Fibroblast of pulmonary artery (primary cell): ENCODE measurements at regions not wholly inside any gene's neighbourhood (a gene's known extent, or its start where the extent isn't known, plus 50 kb on each side); places are given as distances from the start of the nearest gene placed in this dataset.

Experiments used
- DNase-seq: peaks from one replicate; pipeline ENCODE4 v3.0.0-alpha.2; 2010; ENCODE audit warnings: low read depth
- H3K4me3 ChIP-seq: replicated peaks from 2 replicates; pipeline ENCODE4 v1.5.1; 2011; ENCODE audit warnings: low read depth, mild to moderate bottlenecking, control low read depth, low read length, moderate library complexity
- CTCF ChIP-seq: IDR thresholded peaks from 2 replicates; pipeline ENCODE4 v1.5.1; 2011; ENCODE audit warnings: mild to moderate bottlenecking, control low read depth, low read length, inconsistent platforms; ENCODE audit errors: missing control alignments

GRCh38 chr7:115851291-115851690 is 179.3 kb downstream of the TFEC start:
- no peak overlapping the region for H3K4me3 ChIP-seq
- peak; percentile 52 for TF ChIP-seq CTCF
- DNase-seq = peak; percentile 75

DNA sequence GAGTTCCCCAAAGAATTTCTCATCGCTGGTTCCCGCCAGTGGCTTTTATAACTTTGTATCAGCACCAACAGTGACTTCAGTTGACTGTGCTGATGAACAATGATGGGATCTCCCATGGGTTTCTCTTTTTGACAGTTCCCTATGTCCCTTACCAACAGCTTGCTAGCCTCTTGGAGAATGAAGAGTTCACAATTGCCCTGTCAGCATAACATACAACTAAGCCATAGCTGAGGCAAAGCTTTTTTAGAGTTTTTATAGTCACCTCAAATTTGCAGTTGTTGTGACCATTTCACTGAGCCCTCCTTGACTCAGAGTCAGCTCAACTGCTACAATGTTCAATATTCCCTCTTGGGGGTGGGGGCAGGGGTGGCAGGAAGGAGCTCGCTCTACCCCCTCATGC is 179.8 kb downstream of the TFEC start:
- TF ChIP-seq CTCF = no peak
- no peak for DNase-seq
- no peak overlapping the region for H3K4me3 ChIP-seq

- no peak for TF ChIP-seq CTCF
- no peak overlapping the region for H3K4me3 ChIP-seq
- DNase-seq = peak; percentile 32
Observed at GRCh38 chr7:115844857-115845256, 185.7 kb downstream of the TFEC start.

DNA sequence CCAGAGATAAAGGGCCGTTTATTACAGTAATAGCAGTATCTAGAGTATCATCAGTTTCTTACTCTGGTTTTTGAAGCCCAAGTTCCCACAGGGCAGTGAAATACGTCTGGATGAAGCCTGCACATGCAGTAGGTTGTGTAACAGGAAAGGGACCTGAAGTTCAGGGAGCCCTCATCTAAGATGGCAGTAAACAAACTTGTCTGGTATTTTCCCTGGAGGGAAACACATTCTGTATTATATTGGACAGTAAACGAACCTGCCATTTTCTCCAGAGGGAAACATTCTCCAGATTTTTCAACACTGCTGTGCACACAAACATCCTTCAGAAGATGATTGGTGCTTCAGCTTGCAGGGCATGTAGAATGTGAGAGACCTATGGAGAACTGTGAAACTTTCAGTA is 189.9 kb downstream of the TFEC start:
- no peak overlapping the region for H3K4me3 ChIP-seq
- no peak for DNase-seq
- TF ChIP-seq CTCF = no peak

- TF ChIP-seq CTCF = no peak
- DNase-seq = peak; percentile 21
Observed at GRCh38 chr7:115838829-115839228, 191.7 kb downstream of the TFEC start.

GRCh38 chr7:115831371-115831770 is 199.2 kb downstream of the TFEC start:
- DNase-seq = peak; percentile 34
- no peak overlapping the region for H3K4me3 ChIP-seq
- no peak for TF ChIP-seq CTCF

More at GRCh38 chr7:115838829-115839228, 191.7 kb downstream of the TFEC start:
- no peak overlapping the region for H3K4me3 ChIP-seq

GRCh38 chr7:115827305-115828045 is 203.1 kb downstream of the TFEC start:
- no peak overlapping the region for H3K4me3 ChIP-seq
- no peak for TF ChIP-seq CTCF
- DNase-seq = no peak
